ENCODE measurements at regions not wholly inside any gene's neighbourhood (a gene's known extent, or its start where the extent isn't known, plus 50 kb on each side); places are given as distances from the start of the nearest gene placed in this dataset.

DNA sequence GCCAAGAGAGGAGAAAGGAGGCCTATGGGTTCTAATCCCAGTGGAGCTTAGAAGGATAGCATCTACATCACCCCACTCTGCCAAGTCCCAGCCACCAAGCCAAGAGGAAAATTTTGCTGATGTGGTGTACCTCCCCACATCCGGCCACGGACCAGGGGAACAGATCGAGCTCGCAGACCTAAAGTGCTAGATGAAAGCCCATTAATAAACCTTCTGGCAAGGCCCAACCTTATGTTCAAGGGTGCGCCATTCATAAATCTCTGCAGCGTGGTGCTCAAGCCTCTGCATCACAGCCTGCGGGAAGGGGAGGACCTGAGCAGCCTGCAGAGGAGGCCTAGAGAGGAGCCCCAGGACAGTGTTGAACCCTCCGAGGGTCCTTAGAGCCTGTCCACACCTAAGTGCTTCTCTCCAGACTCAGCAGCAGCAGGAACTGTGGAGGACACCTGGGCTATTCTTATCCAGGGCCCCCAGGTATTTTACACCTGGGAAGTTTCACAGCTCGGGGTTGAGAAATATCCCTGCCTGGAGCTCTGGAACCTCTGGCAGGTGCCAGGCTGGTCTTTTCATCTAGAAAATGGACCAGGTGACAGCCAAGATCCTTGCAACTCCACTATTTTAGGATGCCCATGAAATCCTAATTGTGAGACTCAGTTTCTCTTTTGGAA, 68.0 kb downstream of the MRPL46 start:
- intact Hi-C loops (cut with micrococcal nuclease): no loop called here
- BruUV-seq (replicated peaks): no TSS peak
- H3K4me3 ChIP-seq (replicated peaks in 1 of 2; ENCODE audit: low read depth in 1 of 2, low read length in 2 of 2): no peak overlapping the region

More for the DNA sequence above, 68.0 kb downstream of the MRPL46 start:
- peaks cover 42% of the 10 kb centered on the region for H3K27me3 ChIP-seq (ENCODE audit: insufficient read depth, low read length)
- no peaks in the 10 kb centered on the region for H3K9me2 ChIP-seq (ENCODE audit: insufficient read depth)
- no peak for TF ChIP-seq SRF (IDR thresholded peaks at IDR 0.05; ENCODE audit: low read depth)
- TF ChIP-seq POLR2AphosphoS5 (IDR thresholded peaks at IDR 0.05; ENCODE audit: low read depth, low read length): no peak
- TF ChIP-seq SIN3A (IDR thresholded peaks at IDR 0.05; ENCODE audit: low read depth): no peak
- TF ChIP-seq, protein P1, sequence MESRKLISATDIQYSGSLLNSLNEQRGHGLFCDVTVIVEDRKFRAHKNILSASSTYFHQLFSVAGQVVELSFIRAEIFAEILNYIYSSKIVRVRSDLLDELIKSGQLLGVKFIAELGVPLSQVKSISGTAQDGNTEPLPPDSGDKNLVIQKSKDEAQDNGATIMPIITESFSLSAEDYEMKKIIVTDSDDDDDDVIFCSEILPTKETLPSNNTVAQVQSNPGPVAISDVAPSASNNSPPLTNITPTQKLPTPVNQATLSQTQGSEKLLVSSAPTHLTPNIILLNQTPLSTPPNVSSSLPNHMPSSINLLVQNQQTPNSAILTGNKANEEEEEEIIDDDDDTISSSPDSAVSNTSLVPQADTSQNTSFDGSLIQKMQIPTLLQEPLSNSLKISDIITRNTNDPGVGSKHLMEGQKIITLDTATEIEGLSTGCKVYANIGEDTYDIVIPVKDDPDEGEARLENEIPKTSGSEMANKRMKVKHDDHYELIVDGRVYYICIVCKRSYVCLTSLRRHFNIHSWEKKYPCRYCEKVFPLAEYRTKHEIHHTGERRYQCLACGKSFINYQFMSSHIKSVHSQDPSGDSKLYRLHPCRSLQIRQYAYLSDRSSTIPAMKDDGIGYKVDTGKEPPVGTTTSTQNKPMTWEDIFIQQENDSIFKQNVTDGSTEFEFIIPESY (IDR thresholded peaks at IDR 0.05; ENCODE audit: extremely low read depth, insufficient replicate concordance, low read length): no peak
- no peak for TF ChIP-seq TCF7L2 (IDR thresholded peaks at IDR 0.05; ENCODE audit: borderline replicate concordance, extremely low read depth, insufficient read depth, insufficient read length)
- no peak for TF ChIP-seq CEBPB (IDR thresholded peaks at IDR 0.05; ENCODE audit: low read depth)
- TF ChIP-seq POLR2A (IDR thresholded peaks at IDR 0.05; ENCODE audit: borderline replicate concordance, extremely low read depth, insufficient read depth, insufficient read length): no peak
- TF ChIP-seq JUND (IDR thresholded peaks at IDR 0.05): no peak
- no peak for TF ChIP-seq EGR1 (IDR thresholded peaks at IDR 0.05; ENCODE audit: low read depth)
- TF ChIP-seq, protein P2, sequence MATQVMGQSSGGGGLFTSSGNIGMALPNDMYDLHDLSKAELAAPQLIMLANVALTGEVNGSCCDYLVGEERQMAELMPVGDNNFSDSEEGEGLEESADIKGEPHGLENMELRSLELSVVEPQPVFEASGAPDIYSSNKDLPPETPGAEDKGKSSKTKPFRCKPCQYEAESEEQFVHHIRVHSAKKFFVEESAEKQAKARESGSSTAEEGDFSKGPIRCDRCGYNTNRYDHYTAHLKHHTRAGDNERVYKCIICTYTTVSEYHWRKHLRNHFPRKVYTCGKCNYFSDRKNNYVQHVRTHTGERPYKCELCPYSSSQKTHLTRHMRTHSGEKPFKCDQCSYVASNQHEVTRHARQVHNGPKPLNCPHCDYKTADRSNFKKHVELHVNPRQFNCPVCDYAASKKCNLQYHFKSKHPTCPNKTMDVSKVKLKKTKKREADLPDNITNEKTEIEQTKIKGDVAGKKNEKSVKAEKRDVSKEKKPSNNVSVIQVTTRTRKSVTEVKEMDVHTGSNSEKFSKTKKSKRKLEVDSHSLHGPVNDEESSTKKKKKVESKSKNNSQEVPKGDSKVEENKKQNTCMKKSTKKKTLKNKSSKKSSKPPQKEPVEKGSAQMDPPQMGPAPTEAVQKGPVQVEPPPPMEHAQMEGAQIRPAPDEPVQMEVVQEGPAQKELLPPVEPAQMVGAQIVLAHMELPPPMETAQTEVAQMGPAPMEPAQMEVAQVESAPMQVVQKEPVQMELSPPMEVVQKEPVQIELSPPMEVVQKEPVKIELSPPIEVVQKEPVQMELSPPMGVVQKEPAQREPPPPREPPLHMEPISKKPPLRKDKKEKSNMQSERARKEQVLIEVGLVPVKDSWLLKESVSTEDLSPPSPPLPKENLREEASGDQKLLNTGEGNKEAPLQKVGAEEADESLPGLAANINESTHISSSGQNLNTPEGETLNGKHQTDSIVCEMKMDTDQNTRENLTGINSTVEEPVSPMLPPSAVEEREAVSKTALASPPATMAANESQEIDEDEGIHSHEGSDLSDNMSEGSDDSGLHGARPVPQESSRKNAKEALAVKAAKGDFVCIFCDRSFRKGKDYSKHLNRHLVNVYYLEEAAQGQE (IDR thresholded peaks at IDR 0.05; ENCODE audit: low read depth): no peak
- no peak for TF ChIP-seq SP1 (IDR thresholded peaks at IDR 0.05; ENCODE audit: low read depth)
- TF ChIP-seq ZFX (IDR thresholded peaks at IDR 0.05): no peak
- ChIA-PET POLR2A (no interaction called here), RAD21 (ENCODE audit: low non-redundant PET in 1 of 2, low total read pairs in 2 of 2, uncharacterized antibody in 2 of 2, unreplicated experiment in 2 of 2) (no interaction called here), CTCF (no interaction called here)
- no peaks in the 10 kb centered on the region for H3K36me3 ChIP-seq (ENCODE audit: control insufficient read depth in 1 of 2, insufficient read depth in 2 of 2, low read length in 2 of 2)
- H2AFZ ChIP-seq (ENCODE audit: low read depth, low read length, poor library complexity, severe bottlenecking): no peak overlapping the region
- no peak overlapping the region for H3K27ac ChIP-seq (ENCODE audit: low read depth, low read length)
- H3K4me1 ChIP-seq (ENCODE audit: control insufficient read depth in 1 of 2, insufficient read depth in 2 of 2, low read length in 2 of 2): no peaks in the 10 kb centered on the region
- DNase-seq (ENCODE audit: low read depth, low spot score) (no peak), ATAC-seq (no peak)
- H3K9me3 ChIP-seq (ENCODE audit: control insufficient read depth in 1 of 2, insufficient read depth in 1 of 2, low read depth in 1 of 2, low read length in 2 of 2): no peaks in the 10 kb centered on the region
- H3K4me2 ChIP-seq (ENCODE audit: low read length): no peak overlapping the region
- no peaks in the 10 kb centered on the region for H4K20me1 ChIP-seq (ENCODE audit: insufficient read depth)
- H3K9ac ChIP-seq (ENCODE audit: low read length): no peak overlapping the region
- no peaks in the 10 kb centered on the region for H3K79me2 ChIP-seq (ENCODE audit: insufficient read depth, low read length)
